HG03565 (cell line): ENCODE measurements at regions not wholly inside any gene's neighbourhood (a gene's known extent, or its start where the extent isn't known, plus 50 kb on each side); places are given as distances from the start of the nearest gene placed in this dataset.

Source experiments
- ATAC-seq: cut with Tn5 transposase; IDR thresholded peaks from one replicate; pipeline ENCODE4 v1.9.1; 2021; ENCODE audit warnings: mild to moderate bottlenecking, moderate library complexity; ENCODE audit not compliant: unreplicated experiment

DNA sequence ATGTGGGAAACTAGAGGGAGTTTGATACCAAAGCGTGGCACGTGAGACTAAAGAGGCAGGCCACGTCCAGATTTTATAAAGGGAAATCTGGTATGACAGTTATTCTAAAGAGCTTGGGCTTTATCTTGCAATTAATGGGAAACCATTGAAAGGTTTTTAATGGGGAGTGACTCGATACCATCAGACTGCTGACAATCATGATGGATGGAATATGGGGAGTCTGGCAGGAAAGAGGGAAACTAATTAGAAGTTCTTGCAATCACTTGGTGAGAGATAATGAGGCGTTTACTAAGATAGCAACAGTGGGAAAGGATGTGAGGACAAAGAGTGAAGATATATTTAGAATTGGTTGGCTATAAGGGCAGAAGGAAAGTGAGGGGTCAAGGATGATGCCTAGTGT, 94.0 kb downstream of the MBL2 start:
- ATAC-seq: no peak

DNA sequence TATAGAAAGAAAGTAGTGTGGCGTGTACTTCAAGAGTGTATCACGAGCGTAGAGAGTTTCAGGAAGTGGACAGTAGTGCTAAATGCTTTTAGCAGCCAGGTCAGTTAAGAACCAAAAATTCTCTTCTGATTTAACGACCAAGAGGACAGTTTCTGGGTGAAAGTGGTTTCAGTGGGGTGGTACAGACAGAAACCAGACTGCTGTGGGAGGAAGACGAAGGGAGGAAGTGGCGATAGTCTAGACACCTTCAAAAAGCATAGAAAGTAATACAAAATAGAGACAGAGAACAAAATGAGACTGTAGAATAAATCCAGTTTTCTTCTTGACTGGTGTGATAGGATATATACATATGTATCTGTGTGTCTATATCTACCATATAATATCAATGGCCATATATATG, 93.5 kb downstream of the MBL2 start:
- ATAC-seq: no peak

DNA sequence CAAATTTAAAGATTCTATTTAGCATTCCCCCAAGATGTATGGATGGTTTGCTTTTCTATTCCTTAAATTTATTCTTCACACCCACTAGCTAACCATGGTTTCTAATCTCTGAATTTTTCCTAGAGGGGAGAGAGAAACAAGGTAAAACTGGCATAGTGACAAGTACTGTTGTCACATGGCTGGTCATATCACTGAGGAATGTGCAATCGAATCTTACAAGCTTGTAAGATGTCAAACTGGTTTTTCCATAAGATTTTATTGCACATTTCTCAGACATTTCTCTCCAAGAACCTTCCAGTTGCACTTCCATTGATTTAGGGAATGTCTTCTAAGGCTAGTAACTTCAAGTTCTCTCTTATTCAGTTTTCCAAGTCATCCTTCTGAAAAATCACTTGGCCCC, 89.8 kb downstream of the MBL2 start:
- no peak for ATAC-seq

DNA sequence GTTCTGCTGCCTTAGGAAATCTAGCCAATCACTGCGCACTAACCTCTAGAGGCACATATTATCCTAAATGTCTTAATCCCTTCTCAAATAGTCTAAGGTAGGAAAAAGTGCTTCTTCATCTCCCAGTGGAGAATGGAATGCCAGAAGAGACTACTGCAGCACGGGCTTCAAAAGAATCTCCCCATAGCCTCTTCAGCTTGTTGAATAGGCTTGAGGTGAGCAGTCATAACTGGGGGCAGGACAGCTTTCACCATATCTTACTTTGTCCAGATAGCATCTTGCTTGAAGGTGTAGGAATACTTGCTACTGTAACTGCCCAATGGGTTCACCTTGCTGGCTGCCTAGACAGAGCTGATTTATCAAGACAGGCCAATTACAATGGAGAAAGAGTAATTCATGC, 88.8 kb downstream of the MBL2 start:
- no peak for ATAC-seq

DNA sequence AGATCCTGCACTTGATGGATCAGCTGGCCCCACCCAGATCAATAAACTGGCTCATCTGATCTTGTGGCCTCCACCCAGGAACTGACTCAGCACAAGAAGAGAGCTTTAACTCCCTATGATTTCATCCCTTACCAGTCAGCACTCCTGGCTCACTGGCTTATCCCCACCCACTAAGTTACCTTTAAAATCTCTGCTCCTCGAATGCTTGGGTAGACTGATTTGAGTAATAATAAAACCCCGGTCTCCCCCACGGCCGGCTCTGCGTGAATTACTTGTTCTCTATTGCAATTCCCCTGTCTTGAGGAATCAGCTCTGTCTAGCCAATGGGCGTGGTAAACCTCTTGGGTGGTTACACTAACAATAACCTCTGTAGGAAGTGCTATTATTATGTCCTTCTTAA, 83.7 kb downstream of the MBL2 start:
- ATAC-seq: no peak

DNA sequence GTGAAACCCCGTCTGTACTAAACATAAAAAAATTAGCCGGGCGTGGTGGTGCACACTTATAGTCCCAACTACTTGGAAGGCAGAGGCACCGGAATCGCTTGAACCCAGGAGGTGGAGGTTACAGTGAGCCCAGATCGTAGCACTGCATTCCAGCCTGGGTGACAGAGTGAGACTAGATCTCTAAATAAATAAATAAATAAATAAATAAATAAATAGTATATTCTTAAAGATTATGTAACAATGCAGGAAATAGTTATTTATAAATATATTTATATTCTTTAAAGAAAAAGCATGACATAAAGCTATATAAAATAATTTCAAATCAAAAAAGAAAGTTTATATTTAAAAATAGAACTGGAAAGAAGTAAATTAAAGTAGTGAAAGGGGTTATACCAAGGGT, 76.4 kb downstream of the MBL2 start:
- ATAC-seq: no peak

DNA sequence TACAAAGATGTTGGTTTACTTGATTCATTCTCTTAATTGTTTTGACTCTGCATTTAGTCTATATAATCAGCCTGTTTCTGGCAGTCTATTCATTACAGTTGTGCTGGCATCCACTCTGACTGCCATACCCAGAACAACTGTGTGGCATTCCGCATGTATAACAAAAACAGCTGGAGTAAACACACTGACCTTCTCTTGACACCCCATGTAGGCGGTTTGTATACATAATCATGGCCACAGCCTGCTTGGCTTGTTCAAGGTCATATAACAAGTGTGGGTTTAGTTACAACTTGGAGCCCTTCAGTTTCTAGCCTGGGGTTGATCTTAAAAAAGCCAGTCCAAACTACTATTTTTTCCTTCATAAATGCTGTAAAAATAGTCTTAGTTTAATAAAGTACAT, 70.9 kb downstream of the MBL2 start:
- no peak for ATAC-seq

DNA sequence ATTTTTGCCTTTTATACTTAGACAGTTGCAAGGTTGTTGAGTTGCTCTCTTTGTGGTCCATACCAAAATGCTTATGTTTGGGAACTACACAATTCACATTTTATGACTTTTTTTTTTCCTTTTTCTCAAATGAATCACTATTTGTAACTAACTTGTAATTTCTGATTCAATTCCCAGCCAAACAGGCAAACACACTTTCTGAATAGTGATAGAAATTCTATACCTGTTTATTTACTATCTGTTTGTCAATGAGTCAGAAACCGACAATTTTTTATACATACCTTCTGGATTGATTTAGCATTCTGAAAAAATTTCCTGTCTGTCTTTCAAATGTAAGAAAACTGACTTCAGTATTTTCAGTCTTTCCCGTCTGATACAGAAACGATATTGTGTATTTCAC, 69.1 kb downstream of the MBL2 start:
- ATAC-seq: no peak

DNA sequence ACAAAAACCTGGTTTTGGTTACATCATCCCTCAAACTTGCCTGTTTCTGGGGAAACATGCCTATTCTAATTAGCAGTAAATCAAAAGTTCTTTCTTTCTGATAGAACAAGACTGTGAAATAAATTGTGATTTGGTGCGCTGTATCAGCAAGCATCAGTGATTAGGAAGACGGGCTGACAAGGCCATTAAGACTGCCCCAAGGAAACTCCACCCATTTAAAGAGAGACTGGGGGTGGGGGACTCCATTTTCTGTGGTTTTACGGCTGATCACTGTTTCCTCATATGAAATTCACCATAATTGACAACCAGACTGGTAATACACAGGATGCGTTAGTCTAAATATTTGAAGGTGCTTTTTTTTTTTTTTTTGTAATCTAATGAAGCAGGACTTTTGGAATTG, 68.7 kb downstream of the MBL2 start:
- ATAC-seq: no peak

DNA sequence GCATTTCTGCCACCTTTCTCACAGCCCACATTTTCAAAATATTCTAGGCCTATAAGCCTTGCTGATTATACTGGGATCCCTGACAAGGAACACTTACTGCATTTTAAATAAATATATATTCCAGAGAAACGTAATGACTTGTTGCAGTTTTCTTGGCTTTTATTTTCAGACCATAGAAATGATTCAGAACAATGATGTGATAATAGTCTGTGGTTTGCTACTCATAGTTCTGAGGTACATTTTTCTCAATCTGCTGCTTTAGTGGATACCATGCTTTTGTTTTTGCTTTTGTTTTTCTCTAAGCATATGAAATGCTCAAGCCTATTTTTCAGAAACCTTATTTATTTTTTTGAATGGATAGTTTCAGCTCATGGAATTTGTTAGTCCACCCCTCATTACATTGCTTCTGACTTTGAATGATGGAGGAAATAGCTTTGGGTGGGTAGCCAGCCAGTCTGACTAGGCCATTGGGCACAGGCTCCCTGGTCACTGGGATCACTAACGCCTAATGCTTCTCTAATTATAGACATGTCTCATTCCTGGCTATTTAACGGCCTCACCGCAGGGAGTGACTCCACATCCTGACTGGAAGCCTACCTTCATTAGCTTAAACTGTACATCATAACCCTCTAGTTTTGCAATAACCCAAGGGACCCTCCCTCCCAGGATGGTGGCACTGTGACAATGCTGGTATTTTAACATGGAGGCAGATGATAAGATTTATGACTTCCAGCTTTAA, 66.1 kb downstream of the MBL2 start:
- no peak for ATAC-seq
